Hepatocyte (in vitro differentiated cells): ENCODE measurements at regions not wholly inside any gene's neighbourhood (a gene's known extent, or its start where the extent isn't known, plus 50 kb on each side); places are given as distances from the start of the nearest gene placed in this dataset.

Experiments used
- CTCF ChIP-seq: fragments of 200-600 bp; sonication (generic); IDR thresholded peaks from 2 replicates; pipeline ENCODE4 v1.5.1; 2016; ENCODE audit warnings: antibody characterized with exemption, mild to moderate bottlenecking; ENCODE audit not compliant: poor library complexity
- EZH2 ChIP-seq: fragments of 200-600 bp; sonication (generic); IDR thresholded peaks from 2 replicates; pipeline ENCODE4 v1.6.1; 2016; ENCODE audit warnings: antibody characterized with exemption, mild to moderate bottlenecking, borderline replicate concordance
- EZH2phosphoT487 ChIP-seq: fragments of 200-600 bp; sonication (generic); IDR thresholded peaks from one replicate; pipeline ENCODE4 v1.6.1; 2018; ENCODE audit warnings: antibody characterized with exemption, mild to moderate bottlenecking, low read depth, moderate library complexity; ENCODE audit not compliant: unreplicated experiment, severe bottlenecking

- TF ChIP-seq CTCF (no peak), EZH2 (no peak), EZH2phosphoT487 (no peak)
Observed at GRCh38 chr1:30198795-30199403, 524.5 kb downstream of the MATN1 start.
